Epithelial cell of esophagus (primary cell): ENCODE measurements at regions not wholly inside any gene's neighbourhood (a gene's known extent, or its start where the extent isn't known, plus 50 kb on each side); places are given as distances from the start of the nearest gene placed in this dataset.

Experiments used
- DNase-seq: peaks from one replicate; pipeline ENCODE4 v3.0.0; 2010; ENCODE audit warnings: low read depth
- H3K4me3 ChIP-seq: 2 replicates; pipeline ENCODE4 v1.5.1; 2011; ENCODE audit warnings: mild to moderate bottlenecking, low read length, control low read depth
- TF ChIP-seq, protein P1 (sequence below): IDR thresholded peaks from 2 replicates; pipeline ENCODE4 v1.5.1; 2011; ENCODE audit warnings: low read depth, mild to moderate bottlenecking, low read length, control low read depth, inconsistent platforms; ENCODE audit not compliant: insufficient read depth; ENCODE audit errors: missing control alignments

GRCh38 chr10:121032460-121032859 lies 181.3 kb downstream of the WDR11 start:
- no peak for DNase-seq
- no peak overlapping the region for H3K4me3 ChIP-seq
- TF ChIP-seq, protein P1, sequence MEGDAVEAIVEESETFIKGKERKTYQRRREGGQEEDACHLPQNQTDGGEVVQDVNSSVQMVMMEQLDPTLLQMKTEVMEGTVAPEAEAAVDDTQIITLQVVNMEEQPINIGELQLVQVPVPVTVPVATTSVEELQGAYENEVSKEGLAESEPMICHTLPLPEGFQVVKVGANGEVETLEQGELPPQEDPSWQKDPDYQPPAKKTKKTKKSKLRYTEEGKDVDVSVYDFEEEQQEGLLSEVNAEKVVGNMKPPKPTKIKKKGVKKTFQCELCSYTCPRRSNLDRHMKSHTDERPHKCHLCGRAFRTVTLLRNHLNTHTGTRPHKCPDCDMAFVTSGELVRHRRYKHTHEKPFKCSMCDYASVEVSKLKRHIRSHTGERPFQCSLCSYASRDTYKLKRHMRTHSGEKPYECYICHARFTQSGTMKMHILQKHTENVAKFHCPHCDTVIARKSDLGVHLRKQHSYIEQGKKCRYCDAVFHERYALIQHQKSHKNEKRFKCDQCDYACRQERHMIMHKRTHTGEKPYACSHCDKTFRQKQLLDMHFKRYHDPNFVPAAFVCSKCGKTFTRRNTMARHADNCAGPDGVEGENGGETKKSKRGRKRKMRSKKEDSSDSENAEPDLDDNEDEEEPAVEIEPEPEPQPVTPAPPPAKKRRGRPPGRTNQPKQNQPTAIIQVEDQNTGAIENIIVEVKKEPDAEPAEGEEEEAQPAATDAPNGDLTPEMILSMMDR: no peak

GRCh38 chr10:121033366-121033765 lies 182.2 kb downstream of the WDR11 start:
- no peak overlapping the region for H3K4me3 ChIP-seq
- no peak for DNase-seq
- TF ChIP-seq, protein P1: no peak

DNA sequence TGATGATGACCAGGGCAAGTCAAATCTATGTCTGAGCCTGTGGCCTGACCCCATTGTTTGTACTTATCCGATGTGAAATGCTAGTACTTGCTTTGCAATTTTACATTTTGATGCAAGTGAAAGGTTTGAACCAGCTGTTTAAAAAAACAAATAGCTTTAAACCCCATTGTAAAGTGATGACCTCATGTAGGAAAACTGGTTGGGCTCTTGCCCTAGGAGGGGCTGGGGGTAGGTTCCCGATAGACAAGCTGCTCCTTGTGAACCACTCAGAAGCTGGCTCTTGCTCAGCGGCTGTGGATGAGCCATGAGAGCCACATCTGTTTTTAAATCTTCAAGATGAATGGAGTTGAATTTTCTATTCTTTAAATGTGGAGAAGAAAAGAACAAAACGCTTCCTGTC lies 185.3 kb downstream of the WDR11 start:
- peak; percentile 78 for DNase-seq
- TF ChIP-seq, protein P1: no peak
- no peak overlapping the region for H3K4me3 ChIP-seq

DNA sequence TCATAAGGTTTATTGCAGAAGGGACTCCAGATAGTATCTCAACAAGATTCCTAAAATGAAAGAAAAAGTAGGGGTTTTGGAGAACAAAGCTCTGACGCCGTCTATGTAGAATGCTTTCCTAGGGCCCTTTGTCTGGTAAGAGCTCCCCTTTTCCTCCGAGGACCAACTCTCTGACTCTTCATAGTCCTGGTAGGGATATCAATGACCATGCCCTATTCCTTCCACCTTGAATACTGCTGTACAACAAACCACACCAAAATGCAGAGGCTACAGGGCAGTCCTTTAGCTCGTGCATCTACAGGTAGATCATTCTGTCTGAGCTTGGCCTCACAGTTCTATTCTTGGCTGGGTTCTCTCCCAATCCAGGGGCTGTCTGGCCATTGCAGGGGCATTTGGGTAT lies 190.3 kb downstream of the WDR11 start:
- TF ChIP-seq, protein P1: no peak

GRCh38 chr10:121041906-121042305 lies 190.7 kb downstream of the WDR11 start:
- TF ChIP-seq, protein P1: no peak
- no peak overlapping the region for H3K4me3 ChIP-seq
- peak; percentile 77 for DNase-seq

More for the DNA sequence above, 190.3 kb downstream of the WDR11 start:
- DNase-seq: no peak
- no peak overlapping the region for H3K4me3 ChIP-seq

GRCh38 chr10:121042342-121042741 lies 191.2 kb downstream of the WDR11 start:
- no peak overlapping the region for H3K4me3 ChIP-seq
- no peak for DNase-seq
- TF ChIP-seq, protein P1: no peak

DNA sequence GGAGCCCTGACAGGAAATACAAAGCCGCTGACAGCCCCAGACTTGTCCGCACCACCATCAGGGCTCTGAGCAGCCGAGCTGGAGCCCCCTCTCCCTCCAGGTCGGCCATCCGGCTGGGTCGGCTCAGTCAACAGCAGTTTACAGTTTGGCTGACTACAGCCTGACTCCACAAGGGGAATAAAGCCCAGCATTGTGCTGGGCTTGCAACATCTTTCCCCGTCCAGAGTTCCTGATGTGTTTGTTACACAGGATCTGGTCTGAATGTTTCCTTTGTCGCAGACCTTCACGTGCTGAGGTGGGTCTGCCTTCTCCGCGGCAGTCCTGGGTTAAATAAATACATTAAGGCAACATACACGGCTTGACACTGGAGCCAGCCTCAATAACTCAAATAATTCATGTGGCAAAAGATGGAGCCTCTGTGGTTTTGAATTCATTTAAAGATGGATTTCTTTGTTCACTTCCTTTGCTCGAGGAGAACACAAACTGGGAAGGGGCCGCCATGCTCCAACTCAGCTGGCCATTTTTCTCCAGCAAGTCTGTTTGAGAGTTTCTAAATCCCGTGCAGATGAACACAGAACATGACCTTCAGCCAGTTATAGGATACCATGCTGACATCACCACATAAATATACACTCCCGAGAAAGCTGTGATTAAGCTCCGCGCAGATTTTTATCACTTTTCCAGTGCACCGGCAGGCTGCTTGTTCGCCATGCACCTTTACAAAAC lies 192.1 kb downstream of the WDR11 start:
- no peak overlapping the region for H3K4me3 ChIP-seq
- no peak for DNase-seq
- TF ChIP-seq, protein P1: no peak
